HS-5 (cell line): ENCODE measurements at regions not wholly inside any gene's neighbourhood (a gene's known extent, or its start where the extent isn't known, plus 50 kb on each side); places are given as distances from the start of the nearest gene placed in this dataset.

Source experiments
- DNase-seq: peaks from one replicate; pipeline ENCODE4 v3.0.0-alpha.2; 2012; ENCODE audit warnings: low read depth

- DNase-seq = no peak
Measured at GRCh38 chr1:79122521-79122920, 116.0 kb upstream of the ADGRL4 start.

- no peak for DNase-seq
Measured at GRCh38 chr1:79117376-79117775, 110.8 kb upstream of the ADGRL4 start.

DNA sequence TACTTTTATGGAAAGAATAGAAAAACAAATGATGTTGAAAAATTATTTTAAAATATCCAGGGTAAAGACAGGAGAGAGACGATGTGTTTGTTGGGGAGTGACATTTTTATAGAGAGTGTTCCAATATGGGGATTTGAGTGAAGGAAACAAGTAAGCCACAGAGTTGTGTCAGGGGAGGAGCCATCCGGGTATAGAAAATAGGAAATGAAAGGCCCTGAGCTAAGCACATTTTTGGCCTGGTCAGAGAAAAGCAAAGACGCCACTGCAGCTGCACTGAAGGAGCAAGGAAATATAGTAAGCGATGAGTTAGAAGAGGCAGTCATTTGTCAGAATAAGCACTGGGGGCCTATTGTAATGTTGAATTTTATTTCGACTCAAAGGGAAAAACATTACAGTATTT lies 107.3 kb upstream of the ADGRL4 start:
- no peak for DNase-seq

GRCh38 chr1:79110749-79111148 lies 104.2 kb upstream of the ADGRL4 start:
- no peak for DNase-seq

DNA sequence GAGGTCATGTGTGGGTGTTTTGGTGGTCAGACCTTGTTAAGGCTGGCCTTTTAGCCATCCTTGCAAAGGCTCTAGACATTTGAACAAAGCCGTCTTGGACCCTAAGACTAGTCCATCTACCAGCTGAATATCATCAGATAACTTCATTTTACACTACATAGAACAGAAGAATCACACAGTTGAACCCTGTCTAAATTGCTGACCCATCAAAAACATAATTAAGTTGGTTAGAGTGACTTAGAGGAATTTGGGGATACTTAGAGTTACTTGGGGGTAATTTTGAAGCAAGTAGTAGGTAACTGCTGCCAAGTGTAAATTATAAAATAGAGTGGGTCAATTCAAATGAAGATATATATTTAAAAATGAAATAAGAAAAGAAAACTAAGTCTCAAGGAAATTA lies 102.9 kb upstream of the ADGRL4 start:
- DNase-seq = no peak

DNA sequence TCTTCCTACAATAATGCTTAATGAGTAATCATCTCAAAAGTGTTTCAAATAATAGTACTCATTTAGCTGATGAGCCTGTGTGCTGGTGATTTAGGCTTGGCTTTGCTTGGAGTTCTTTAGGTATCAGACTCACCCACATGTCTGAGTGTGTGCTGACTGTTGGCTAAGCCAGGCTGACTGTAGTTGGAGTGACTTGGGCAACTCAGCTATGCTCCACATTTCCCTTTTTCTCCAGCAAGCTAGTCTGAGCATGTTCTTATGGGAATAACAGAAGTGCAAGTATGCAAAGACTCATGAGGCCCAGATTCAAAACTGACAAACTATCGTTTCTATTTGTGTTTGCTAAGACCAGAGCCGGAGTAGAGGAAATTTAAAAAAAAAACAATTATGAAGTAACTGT lies 99.0 kb upstream of the ADGRL4 start:
- no peak for DNase-seq

DNA sequence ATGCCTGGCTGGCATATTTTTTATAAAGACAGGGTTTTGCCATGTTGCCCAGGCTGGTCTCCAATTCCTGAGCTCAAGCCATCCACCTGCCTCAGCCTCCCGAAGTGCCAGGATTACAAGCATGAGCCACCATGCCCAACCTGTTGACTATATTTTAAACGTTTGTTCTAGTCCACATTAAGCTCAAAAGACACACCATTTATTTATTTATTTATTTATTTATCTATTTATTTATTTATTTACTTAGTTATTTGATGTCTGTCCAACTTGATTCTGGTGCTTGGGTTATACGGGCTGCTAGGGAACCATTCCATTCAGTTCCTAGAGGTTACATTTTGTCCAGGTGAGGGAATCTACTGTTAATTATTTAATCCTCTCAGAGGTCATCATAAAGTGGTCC lies 98.1 kb upstream of the ADGRL4 start:
- DNase-seq = no peak

DNA sequence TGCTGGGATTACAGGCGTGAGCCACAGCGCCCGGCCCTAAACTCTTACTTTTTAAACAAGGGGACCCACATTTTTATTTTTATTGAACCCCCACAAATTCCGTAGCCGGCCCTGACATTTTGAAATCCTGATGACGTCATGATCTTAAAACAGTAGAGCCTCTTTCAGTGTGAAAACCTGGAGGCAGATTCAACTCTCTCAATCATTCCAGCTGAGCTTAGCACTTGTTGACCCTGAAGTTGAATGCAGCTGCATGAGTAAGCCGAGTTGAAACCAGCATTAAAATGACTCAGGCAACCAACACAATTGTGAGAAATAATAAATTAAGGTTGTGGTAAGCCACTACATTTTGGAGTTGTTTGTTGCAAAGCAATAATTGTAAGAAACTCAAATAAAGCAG lies 93.9 kb upstream of the ADGRL4 start:
- peak; percentile 58 for DNase-seq

GRCh38 chr1:79090985-79091384 lies 84.5 kb upstream of the ADGRL4 start:
- DNase-seq = no peak

GRCh38 chr1:79089946-79090345 lies 83.4 kb upstream of the ADGRL4 start:
- DNase-seq = no peak

DNA sequence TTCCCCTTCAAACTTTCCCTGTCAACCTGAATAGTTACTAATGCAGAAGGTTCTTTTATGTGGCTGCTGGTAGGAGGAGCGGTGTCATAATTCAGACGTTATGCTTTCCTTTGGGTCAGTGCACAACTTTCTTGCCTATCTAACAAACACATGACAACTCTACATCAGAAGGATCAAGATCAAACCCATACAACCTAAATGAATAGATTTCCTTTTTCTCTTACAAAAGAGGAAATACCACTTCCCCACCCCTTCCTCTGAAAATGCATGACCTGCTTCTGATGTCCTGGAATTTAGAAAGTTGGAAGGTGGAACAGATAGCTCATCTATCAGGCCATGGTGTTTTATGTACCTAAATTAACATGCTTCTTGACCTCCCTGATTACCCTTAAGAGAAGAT lies 75.7 kb upstream of the ADGRL4 start:
- no peak for DNase-seq

- DNase-seq = peak; percentile 69
Measured at GRCh38 chr1:79079770-79080169, 73.2 kb upstream of the ADGRL4 start.

- DNase-seq = no peak
Measured at GRCh38 chr1:79074975-79075374, 68.4 kb upstream of the ADGRL4 start.

DNA sequence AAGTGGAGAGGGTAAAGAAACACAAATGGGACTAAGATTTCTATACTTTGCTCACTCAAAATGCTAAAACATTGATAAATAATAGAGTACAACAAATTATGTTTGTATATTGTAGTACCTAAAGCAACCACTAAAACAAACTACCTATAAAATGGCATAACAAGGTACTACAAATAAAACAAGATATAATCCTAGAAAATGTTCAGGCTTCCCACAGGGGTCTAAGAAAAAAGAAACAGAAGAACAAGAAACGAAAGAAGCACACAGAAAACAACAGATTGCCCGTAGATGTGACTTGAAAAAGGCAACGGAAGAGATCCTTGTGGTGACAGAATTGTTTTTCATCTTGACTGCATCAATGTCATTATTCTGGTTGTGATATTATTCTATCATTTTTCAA lies 63.3 kb upstream of the ADGRL4 start:
- DNase-seq = no peak

DNA sequence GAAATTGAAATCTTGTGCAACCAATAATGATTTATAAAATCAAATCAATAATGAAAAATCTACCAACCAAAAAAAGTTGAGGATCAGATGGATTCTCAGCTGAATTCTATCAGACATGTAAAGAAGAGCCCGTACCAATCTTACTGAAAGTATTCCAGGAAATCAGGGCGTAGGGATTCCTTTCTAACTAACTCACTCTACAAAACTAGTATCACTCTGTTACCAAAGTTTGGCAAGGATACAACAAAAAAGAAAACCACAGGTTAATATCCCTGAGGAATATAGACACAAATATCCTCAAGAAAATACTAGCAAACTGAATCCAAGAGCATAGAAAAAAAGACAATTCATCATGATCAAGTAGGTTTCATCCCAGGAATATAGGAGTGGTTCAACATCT lies 52.8 kb upstream of the ADGRL4 start:
- DNase-seq = no peak
